Stimulated activated CD4-positive, alpha-beta T cell treated with anti-CD3 and anti-CD28 coated beads, Interleukin-4, amount 100 ng/mL, for 4 hours (primary cell): ENCODE measurements at regions not wholly inside any gene's neighbourhood (a gene's known extent, or its start where the extent isn't known, plus 50 kb on each side); places are given as distances from the start of the nearest gene placed in this dataset.
"Not testable (repeated sequence)": the region's sequence is repeated elsewhere in the genome, so short reads cannot be mapped to it uniquely, and the experiment has no call there.

Experiments
- DNase-seq, 2 experiments: peaks; one replicate each; pipeline ENCODE4 v3.0.0-alpha.2; 2020

- DNase-seq, result no peak
Measured at GRCh38 chr2:16390561-16390960, 275.1 kb downstream of the CYRIA start.

DNA sequence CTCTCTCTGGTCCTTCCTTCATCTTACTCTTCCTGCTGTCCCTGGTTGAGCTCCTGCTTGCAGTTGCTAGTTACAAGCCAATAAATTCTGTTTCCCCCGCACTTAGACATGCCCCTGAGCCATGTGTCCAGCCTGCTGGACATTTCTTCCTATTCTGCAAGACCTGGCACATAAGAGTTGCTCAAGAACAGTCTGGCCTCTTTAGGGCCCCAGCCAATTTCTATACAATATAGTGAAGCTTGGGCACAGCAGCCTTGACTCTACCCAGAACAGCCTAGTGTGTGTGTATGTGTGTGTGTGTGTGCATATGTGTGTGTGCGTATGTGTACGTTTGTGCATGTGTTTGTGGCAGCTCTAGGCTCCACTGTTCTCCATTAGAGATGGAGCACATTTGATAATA, 276.0 kb downstream of the CYRIA start:
- DNase-seq, result no peak

DNA sequence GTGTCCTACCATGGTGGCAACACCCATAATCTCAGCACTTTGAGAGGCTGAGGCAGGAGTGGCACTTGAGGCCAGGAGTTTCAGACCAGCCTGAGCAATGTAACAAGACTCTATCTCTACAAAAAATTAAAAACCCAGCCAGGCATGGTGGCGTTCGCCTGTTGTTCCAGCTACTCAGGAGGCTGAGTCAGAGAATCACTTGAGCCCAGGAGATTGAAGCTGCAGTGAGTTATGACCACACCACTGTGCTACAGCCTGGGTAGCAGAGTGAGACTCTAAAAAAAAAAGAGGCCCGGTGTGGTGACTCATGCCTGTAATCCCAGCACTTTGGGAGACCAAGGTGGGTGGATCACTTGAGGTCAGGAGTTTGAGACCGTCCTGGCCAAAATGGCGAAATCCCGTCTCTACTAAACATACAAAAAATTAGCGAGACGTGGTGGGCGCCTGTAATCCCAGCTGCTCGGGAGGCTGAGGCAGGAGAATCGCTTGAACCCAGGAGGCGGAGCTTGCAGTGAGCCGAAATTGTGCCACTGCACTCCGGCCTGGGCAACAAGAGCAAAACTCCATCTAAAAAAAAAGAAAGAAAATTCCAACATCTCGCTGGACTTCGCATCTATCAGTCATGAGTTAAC, 277.3 kb downstream of the CYRIA start:
- not testable (repeated sequence) for DNase-seq

- no peak for DNase-seq
Measured at GRCh38 chr2:16387461-16387984, 278.1 kb downstream of the CYRIA start.

- no peak for DNase-seq
Measured at GRCh38 chr2:16386431-16386830, 279.2 kb downstream of the CYRIA start.

DNA sequence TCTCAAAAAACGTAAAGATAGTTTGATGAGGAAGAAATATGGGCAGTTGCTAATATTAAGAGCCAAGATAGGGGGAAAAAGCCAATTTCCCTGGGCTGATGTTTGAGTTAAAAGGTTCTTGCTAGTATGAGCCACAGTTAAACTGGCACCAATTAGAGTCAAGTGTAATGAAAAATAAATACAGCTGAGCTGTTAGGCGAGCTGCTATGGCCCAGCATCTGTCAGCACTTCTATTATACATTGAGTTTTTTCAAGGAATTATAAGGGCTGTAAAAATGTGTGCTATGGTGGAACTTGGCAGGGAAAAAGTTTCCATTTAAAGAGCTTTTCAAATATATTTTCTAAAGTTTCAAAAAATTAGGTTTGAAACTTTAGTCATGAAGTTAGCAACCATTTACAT, 279.6 kb downstream of the CYRIA start:
- no peak for DNase-seq

GRCh38 chr2:16385341-16385740, 280.3 kb downstream of the CYRIA start:
- DNase-seq, result no peak

DNA sequence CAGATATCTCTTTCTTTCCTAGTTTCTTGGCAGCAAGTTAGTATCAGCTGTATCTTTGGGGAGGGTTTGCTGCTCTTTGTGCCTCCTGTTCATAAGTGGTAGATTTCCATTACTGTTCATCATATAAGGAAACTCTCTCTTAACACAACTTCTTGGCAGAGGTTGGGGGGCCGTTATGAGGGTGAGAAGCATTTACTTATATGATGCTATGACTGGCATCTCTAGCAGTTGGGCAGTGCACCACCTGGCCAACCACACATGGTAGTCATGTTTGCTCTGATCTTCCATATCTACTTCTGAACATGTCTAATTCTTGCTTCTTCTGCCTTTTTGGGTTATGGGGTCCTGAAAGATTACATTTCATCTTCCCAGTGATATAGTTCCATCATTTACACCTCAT, 282.2 kb downstream of the CYRIA start:
- no peak for DNase-seq

GRCh38 chr2:16382451-16382850, 283.2 kb downstream of the CYRIA start:
- DNase-seq, result no peak

- no peak for DNase-seq
Measured at GRCh38 chr2:16381511-16381910, 284.1 kb downstream of the CYRIA start.

DNA sequence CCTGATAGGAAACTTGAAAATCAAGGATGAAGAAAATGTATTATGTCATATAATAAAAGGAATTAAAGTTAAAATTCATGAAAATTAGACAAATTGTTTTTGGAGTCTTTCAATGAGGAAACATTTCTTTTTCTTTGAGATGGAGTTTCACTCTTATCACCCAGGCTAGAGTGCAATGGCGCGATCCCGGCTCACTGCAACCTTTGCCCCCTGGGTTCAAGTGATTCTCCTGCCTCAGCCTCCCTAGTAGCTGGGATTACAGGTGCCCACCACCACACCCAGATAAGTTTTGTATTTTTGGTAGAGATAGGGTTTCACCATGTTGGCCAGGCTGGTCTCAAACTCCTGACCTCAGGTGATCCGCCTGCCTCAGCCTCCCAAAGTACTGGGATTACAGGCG, 285.7 kb downstream of the CYRIA start:
- not testable (repeated sequence) for DNase-seq

GRCh38 chr2:16379061-16379460, 286.6 kb downstream of the CYRIA start:
- not testable (repeated sequence) for DNase-seq

DNA sequence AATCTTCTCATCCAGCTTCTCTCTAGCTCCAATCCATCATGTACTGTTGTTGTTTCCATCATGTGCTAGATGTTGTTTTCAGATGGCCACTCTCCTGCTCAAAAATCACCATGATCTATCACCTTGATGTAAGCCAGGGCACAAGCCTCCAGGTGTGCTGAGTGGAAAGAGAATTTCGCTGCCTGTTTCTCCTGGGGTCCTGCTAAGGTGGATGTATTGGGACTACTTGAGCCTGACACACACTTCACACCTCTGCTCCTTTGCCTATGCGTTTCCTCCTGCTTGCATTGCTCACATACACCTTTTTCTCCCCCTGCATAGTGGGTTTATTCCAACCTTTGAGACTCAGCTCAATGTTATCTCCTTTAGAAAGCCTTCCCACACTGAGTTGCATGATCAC, 287.6 kb downstream of the CYRIA start:
- no peak for DNase-seq

DNA sequence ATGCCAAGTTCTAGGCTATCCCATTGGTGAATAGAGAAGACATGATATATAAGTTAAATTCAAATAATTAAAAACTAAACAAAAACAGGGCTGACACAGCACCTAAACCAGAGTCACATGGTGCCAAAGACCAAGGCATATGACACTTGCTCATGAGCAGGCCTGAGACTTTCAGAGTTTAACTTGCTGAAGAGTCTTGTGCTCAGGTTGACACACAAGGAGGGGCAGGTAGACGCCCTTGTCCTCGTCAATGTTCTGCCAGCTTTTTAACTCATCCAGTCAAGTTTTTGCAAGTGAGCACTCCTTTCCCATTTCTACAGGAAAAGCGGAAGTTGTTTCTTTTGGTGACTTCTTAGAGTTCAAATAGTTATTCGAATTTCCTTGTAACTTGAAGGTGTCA, 289.7 kb downstream of the CYRIA start:
- DNase-seq, result no peak

- DNase-seq, result no peak
Measured at GRCh38 chr2:16375351-16375750, 290.3 kb downstream of the CYRIA start.

GRCh38 chr2:16374671-16375070, 291.0 kb downstream of the CYRIA start:
- DNase-seq, result no peak

GRCh38 chr2:16373341-16373740, 292.3 kb downstream of the CYRIA start:
- no peak for DNase-seq

DNA sequence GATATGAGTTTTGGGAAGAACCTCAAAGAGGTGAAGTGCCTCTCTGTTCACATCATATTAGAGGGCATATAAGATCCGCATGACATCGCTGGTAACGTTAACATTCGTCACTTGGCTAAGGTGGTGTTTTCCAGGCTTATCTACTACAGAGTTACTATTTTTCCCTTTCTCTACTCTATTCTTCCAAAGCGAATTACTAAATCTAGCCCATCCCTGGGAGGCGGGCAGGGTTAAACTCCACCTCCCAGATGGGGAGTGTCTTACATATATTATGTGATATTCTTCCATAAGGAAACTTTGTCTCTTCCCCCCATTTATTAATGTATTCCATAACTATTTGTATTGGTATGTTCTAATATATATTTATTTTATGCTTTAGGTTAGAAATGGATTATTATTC, 293.9 kb downstream of the CYRIA start:
- DNase-seq, result no peak

DNA sequence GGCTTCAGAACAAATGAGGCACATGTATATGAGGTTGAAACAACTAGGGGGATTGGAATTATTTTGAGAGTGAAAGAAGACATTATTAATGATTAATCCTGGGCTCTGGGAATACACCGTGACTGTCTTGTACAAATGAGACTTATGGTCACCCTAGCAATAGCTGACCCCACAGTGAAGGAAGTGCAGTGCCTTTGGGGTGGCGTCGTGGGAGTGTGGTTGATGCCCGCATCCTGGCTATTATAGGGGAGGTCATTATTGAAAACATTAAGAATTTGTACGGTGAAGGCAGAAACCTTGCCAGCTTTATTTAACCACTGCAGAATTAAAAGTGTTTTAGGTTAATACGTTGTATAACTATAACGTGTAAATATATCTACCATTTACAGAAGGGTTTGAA, 296.7 kb downstream of the CYRIA start:
- no peak for DNase-seq

GRCh38 chr2:16368328-16368727, 297.3 kb downstream of the CYRIA start:
- no peak for DNase-seq

DNA sequence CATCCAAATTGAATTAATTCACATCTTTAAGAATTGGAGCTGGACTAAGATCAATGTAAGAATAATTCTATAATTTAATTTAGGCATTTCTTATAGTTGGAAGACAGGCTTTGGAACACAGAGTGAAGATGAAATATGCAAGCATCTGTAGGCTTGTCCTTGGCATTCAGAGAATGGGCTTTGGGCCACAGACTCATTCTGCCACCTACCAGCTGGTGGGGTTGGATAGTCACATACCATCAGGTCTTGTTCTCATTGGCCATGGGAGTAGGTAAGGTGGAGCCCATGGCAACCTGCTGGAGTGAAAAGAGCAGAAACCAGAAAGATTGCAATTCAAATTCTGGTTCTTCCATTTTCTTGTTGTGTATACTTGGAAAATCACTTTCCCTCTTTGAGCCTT, 300.3 kb downstream of the CYRIA start:
- DNase-seq, result no peak

GRCh38 chr2:16363581-16363980, 302.1 kb downstream of the CYRIA start:
- DNase-seq, result no peak

- no peak for DNase-seq
Measured at GRCh38 chr2:16362611-16363010, 303.0 kb downstream of the CYRIA start.

DNA sequence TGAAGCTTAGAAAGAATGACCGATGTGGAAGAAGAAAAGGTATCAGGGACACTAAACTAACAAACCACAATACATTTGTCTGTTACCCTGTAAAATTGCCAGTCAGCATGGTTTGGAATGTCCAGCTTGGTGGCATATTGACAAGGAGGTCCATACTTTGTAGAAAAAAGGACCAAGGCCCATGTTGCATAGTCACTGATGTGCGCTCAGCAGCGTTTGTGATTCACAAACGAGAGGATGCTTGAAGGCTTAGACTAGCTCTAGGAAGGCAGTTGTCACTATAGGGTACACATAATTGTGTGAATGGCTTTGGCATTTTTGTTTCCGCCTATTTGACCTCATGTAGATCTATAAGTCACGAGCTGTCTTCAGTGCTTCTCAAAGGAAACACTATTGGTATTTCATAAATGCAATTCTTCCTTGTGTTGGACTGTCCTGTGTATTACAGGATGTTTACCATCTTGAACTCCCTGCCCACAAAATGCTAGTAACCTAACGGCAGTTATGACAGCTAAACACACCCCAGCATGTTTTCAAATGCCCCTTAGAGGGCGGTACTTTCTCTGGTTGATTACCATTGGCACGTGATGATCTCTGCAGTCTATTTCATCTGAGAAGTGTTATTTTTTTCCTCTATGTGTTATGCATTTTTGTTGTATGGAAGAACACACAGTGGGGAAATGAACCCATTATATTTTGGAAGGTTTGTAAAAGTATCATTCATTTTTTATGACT, 304.2 kb downstream of the CYRIA start:
- no peak for DNase-seq

DNA sequence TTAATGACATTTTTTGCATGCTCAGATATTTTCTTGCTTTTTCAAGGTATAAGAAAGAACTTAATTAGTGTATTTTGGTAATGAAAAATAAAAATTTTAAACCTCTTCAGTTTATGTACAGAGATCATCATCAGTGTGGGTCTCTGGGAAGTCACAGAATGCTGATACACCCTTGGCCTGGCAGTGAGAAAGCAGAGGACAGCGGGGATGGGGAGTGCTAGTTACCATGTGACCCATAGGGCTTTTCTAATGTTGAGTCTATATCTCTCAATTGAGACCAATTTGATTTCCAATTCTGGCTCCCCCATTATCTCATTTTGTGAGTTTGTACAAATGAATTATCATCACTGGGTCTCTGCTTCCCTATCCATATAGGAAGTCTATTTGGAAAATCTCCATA, 305.7 kb downstream of the CYRIA start:
- no peak for DNase-seq
